Effector CD4-positive, alpha-beta T cell (primary cell): ENCODE measurements at regions not wholly inside any gene's neighbourhood (a gene's known extent, or its start where the extent isn't known, plus 50 kb on each side); places are given as distances from the start of the nearest gene placed in this dataset.
"Not testable (repeated sequence)": the region's sequence is repeated elsewhere in the genome, so short reads cannot be mapped to it uniquely, and the experiment has no call there.

ENCODE experiments used
- DNase-seq: peaks from one replicate; pipeline ENCODE4 v3.0.0-alpha.2; 2020

DNA sequence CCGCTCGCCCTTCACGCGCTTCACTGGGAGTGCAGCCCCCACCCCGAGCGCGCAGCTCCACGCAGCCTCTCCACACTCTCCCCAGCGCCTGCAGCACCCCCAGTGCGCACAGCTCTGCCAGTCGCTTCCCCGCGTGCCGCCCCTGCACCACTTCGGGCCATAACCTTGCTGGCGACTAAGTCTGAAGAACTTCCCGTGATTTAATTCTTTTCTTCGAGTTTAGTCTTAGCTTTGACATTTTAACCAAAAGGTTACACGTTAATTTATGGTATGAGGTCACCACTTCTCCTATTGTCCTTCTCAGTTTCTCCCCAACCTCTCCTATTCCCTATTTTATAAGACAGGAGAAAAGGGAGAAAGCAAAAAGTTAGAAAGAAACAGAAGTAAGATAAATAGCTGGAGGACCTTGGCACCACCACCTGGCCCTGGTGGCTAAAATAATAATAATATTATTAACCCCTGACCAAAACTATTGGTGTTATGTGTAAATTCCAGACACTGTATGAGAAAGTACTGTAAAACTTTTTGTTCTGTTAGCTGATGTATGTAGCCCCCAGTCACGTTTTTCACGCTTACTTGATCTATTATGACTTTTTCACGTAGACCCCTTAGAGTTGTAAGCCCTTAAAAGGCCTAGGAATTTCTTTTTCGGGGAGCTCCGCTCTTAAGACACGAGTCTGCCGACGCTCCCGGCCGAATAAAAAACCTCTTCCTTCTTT lies 129.2 kb downstream of the KBTBD2 start:
- not testable (repeated sequence) for DNase-seq

DNA sequence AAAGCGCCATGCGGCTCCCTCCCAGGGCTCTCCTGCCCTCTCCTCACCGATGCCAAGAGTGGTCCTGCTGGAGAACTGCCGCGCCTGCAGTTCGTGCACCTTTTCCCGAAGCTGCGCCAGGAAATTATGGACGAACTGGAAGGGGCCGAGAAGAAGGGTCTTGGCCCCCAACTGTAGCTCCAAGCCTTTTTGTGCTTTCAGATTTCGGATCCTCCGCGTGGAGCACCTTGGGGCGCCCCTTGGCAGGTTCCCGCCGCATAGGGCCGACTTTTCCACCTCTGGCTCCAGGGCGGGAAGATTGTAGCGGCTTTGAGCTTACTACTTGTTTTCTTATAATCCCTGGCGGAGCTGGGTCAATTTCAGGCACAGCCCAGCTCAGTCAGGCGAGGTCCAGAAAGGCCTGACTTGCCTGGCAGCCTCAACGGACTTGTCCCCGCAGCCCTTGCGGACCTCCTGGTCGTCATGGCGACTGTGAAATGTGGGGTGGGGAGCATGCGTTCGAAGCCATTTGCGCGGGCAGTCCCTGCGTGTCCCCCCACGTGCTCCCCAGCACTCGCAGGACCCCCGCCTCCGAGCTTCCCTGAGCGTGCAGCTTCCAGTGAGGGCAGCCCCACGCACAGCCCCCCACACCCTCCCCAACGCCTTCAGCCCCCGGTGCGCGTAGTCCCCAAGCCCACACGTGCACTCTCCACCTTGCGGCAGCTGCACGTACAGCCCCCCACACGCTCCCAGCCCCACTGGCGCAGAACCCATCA lies 129.9 kb downstream of the KBTBD2 start:
- DNase-seq, result no peak

DNA sequence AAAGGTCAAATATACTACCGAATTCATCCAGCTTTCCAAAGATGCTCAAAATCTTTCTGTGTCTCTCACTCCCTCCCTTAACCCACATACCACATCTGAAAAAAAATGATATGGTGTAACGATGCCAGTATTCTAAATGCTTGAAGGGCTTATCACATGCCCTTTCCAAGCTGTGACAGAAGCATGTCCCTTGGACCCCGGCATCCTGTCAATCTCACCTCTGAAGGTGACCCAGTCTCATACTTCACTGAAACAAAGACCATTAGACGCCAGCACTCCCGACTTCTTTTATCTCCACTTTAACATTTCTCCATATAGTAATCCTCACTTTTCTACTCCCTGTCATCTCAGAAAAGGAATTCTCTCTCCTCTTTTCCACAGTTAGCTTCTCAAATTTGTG lies 130.8 kb downstream of the KBTBD2 start:
- DNase-seq, result not testable (repeated sequence)

DNA sequence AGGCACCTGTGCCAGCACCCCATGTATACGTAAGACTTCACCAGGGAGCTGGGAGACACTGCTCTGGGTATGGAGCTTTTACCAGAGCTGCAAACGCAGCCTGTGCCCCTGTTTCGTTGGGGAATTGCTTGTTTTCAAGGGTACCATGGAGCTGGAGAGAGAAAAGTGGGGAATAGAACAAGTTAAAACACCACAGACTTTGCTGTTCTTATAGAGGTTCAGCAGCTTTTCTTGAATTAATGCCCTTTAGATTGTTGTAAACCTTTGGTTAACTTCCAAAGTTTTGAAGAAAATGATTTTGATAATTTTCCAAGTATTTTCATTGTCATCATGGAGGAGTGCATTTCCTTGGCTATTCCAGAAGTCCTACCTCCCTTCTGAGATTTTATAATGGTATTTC lies 131.7 kb downstream of the KBTBD2 start:
- not testable (repeated sequence) for DNase-seq

DNA sequence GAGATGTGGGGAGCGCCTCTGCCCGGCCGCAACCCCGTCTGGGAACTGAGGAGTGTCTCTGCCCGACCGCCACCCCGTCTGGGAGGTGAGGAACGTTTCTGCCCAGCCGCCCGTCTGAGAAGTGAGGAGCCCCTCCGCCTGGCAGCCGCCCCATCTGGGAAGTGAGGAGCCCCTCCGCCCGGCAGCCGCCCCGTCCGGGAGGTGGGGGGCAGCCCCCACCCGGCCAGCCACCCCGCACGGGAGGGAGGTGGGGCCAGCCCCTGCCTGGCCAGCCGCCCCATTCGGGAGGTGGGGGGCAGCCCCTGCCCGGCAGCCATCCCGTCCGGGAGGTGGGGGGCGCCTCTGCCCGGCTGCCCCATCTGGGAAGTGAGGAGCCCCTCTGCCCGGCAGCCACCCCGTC lies 137.7 kb downstream of the KBTBD2 start:
- not testable (repeated sequence) for DNase-seq

DNA sequence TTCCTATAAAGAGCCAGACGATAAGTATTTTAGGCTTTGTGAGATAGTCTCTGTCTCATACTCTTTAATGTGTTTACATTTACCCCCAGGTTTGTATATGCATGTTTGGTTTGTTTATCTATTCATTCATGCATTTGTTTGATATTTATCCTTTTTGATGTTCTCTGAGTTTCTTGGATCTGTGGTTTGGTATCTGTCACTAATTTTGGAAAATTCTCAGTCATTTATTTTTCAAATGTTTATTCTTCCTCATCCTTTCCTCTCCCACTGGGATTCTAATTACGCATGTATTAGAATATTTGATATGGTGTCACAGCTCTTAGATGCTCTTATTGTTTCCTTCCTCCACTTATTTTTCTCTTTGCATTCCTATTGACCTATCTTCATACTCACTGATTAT lies 143.2 kb downstream of the KBTBD2 start:
- not testable (repeated sequence) for DNase-seq

DNA sequence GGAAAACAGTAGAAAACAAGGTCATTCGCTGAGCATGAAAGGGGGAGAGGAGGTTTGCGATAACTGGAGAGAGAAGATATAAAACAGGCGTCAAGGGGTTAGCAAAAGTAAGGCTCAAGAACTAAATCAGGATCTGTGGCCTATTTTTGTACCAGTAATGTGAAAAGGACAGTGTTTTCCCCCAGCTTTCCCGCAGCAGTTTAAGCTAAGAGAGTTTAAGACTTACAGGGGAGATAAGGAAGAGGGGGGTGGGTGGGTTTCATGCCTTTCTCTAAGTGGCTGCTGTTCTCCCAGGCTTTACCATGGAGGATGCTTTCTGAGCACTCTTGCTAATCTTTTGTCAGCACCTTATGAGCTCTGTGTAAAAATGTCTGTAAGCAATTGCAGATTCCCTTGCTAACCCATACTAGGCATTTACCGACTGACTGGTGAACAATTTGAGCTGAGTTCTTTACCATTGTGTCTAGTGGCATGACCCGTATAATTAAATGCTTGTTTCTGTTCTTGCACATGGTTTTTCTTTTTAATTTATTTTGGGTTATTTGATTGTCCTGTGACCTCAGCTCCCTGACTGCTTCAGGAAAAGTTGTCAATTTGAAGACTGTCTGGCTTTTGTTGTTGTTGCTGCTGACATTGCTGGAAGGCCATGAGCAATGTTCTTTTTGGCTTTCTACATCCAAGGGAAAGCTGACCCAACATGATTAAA lies 144.0 kb downstream of the KBTBD2 start:
- DNase-seq, result not testable (repeated sequence)

DNA sequence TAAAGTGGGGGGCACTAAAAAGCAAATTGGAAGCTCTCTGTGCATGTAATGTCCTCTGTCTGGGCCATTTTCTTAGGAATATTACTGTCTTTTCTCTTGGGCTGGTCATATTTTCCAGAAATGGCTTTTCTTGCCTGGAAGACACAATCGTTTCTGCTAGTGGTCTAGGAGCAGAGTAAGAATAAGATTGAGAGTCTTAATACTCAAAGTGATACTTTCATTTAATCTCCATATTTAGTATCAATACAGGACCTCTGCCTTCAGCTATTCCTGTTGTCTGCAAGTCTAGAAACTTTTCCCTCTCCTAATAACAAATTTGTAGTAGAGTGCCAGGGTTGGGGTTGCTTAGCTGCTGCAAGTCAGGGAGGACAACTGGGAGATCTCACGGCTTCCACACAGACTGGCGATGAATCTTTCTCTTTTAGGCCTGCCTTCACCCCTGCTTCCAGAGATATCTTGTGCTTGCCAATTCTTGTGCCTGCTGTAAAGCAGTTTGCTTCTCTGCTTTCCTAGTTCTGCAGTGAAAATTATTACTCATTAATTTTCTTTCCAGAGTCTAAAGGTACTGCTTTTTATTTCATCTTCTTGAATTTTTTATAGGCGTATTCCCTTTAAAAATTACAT lies 149.6 kb downstream of the KBTBD2 start:
- not testable (repeated sequence) for DNase-seq

DNA sequence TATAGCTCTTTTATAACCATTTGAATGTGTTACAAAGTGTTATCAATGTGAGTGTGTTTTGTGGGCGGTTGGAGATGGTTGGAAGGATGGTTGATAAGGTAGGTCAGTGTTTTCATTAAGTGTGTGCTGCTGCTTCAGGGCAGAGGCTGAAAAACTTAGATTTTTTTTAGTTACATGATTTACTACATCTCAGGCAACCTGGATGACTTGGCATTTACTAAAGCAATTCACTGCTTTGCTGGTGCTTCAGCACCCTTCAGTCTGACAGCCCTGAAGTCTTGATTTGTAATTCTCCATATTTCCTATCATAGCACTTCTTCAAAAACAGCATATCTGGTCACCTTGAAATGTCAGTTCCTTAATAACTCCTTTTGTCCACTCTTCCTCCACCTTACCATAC lies 151.8 kb downstream of the KBTBD2 start:
- not testable (repeated sequence) for DNase-seq

DNA sequence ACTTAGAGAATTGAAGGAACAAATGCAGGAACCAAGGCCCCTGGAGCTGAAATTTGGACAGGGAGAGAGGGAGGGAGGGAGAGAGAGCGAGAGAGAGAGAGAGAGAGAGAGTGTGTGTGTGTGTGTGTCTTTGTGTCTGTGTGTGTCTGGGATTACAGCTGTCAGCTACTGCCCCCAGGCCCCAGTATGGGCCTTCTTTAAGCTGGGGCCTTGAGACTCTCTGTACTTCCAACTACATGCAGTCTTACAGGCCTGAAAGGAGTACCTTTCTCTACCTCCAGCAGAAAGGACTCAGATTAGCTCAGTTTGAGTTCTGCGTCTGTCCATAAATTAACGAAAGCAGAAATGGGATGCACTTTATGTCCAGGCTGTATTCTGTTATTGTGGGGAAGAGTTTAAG lies 153.2 kb downstream of the KBTBD2 start:
- not testable (repeated sequence) for DNase-seq

DNA sequence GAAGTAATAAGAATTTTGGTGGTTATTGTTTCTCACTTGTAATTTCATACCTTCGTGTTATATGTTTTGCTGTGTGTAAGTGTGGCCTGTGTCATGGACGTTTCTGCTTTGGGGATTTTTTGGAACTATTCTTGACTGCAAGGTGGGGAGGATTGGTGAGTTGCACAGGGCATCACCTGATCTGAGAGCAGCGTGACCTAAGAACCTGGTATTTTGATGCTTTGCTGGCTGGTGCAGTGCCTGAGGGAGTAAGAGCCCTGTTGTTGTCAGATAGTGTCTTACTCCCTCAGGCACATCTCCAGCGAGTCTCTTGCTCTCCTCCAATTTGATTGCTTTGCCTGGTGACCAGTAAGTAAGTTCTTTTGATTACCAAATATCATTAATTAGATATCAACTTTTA lies 158.8 kb downstream of the KBTBD2 start:
- DNase-seq, result not testable (repeated sequence)

DNA sequence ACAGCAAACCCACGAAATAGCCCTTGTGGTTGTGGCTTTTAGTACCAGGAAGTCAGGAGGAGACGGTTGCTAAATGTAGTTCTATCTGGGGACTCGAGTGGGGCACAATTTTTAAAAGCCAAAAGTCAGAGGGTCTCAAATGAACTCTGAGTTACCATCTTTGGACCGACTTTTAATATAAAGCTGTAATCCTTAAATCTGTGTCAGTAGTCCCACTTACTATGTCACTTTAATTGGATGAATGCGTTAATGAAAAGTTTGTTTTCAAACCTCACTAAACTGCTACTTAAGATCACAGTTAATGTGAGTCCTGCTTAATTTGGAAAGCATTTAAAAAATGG lies 162.3 kb downstream of the KBTBD2 start:
- not testable (repeated sequence) for DNase-seq

DNA sequence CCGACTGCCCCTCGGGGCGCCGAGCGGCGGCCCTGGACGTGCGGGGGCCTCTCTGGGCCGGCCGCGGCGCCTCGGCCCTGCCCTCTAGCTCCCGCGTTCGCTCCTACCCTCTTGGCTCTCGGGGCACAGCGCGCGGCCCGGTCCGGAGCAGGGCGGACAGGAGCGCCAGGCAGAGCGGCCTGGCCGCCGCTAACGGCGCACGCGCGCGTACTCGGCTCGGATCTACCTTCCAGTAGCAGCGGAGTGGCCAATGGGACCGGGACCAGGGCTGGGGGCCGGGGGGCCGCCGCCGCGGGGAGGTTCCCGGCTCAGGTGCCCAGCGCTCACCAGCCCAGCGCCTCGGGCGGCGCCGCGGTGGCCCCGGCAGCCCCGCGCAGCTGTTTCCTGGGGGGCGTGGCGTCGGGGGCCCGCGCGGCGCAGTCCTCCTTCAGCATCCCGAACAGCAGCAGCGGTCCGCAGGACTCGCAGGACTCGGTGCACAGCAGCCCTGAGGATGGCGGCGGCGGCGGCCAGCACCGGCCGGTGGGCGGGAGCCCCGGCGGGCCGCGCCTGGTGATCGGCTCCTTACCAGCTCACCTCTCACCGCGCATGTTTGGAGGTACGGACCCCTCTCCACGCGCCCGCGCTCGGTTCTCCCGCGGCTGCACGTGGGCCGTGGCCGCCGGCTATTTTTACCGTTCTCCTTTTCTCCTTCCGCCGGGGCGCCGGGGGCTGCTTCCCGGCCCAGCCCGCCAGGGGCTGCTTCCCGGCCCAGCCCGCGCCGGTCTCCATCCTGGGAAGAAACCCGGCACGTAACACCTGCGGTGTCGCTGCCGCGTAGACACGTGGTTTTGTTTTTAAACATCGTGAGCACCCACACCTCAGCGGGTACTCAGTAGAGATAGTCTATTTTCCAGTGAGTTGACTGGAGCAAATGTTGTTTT lies 162.9 kb downstream of the KBTBD2 start:
- peak; percentile 7 for DNase-seq

DNA sequence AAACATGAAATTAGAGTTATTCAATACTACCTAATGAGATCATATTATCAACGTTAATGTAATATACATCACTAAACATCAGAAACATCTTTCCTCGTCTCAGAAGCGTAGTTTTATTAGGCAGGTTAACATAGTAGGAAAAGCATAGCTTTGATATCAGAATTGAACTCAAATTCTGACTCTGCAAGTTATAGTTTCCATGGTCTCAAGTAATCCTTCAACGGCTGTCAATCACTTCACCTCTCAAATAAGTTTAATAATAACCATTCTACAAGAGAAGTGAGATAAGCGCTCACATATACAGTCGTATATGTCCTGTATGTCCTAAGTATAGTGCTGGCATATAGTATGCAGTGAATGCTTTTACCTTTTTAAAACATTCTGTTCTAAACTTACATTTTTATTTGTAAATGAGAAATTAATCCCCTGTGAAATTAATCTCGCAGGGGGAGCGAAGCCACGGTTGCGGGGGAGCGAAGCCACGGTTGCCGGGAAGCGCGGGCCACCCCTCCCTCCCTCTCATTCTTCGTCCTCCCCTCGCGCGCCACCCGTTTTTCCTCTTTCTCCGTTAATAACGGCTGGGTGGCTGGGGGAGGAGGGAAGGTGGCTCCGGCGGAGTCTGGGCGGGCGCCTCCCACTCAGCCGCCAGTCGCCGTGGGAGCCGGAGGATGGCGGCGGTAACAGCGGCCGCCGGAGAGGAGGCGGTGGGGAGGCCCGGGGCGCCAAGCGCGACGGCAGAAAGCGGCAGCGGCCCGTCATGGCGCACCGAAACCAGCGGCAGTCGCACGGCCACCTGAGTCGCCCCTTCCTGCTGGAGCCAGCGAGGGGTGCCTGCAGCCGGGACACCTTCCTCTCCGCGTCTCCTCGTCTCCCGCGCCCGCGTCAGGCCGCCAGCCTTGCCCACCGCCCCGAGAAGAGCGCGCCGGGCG lies 163.8 kb downstream of the KBTBD2 start:
- peak; percentile 8 for DNase-seq

DNA sequence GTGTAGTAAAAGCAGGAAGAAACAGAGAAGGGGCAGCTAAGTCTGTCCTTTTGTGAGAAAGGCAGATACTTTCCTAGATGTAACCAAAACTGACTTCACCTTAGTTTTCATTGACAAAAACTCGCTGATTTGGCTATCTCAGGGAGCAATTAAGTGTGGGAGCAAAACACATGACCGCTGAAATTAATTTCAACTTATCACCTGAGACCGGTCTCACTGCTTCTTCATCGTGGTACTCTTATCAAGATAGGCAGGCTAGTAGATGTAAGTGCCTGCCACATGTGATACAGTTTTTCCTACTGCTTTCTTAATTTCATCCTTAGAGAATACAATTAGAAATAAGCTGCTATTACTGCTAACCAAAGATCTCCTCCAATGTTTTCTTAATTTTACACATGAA lies 168.7 kb downstream of the KBTBD2 start:
- not testable (repeated sequence) for DNase-seq

DNA sequence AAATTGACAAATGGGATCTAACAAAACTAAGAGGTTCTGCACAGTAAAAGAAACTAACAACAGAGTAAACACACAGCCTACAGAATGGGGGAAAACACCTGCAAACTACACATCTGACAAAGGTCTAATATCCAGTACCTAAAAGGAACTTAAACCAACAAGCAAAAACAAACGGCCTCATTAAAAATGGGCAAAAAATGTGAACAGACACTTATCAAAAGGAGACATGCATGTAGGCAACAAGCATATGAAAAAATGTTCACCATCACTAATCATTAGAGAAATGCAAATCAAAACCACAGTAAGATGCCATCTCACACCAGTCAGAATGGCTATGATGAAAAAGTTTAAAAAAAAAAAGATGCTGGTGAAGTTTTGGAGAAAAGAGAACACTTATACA lies 197.4 kb downstream of the KBTBD2 start:
- no peak for DNase-seq

DNA sequence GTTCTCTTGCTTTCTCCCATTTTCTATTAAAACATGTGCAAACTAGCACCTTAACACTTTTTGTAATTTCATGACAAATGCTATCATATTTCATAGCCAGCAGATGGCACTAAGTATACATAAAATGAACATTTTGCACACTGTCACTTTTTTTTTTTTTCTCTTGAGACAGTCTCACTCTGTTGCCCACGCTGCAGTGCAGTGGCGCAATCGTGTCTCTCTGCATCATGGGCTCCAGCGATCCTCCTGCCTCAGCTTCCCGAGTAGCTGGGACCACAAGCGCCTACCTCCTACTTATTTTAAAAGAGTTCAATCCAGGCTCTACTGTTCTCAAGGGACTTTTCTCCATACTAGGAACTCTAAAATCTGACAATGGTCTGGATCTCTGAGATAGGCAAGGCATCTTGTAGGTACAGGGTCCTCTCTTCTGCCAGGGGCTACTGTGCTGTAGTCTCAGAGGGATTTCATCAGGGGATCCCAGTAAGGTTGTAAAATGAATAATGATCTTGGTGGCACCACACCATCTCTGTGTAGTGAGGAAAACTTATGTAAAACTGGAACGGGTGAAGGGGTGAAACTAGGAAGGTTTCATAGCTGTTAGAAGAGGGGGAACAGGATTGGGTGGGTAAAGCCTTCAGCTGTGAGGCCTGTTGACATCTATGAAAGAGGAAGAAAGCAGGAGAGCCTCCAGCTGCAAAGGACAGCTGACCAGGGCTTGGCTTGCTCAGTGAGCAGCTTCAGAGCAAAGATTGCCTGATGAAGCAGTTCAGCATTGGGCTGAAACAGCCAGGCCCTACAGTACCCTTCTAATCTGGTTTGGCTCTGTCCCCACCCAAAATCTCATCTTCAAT lies 196.9 kb downstream of the AVL9 start:
- DNase-seq, result not testable (repeated sequence)

DNA sequence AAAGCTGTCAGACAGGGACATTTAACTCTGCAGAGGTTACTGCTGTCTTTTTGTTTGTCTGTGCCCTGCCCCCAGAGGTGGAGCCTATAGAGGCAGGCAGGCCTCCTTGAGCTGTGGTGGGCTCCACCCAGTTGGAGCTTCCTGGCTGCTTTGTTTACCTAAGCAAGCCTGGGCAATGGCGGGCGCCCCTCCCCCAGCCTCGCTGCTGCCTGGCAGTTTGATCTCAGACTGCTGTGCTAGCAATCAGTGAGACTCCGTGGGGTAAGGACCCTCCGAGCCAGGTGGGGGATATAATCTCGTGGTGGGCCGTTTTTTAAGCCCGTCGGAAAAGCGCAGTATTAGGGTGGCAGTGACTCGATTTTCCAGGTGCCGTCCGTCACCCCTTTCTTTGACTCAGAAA lies 192.8 kb downstream of the AVL9 start:
- not testable (repeated sequence) for DNase-seq

DNA sequence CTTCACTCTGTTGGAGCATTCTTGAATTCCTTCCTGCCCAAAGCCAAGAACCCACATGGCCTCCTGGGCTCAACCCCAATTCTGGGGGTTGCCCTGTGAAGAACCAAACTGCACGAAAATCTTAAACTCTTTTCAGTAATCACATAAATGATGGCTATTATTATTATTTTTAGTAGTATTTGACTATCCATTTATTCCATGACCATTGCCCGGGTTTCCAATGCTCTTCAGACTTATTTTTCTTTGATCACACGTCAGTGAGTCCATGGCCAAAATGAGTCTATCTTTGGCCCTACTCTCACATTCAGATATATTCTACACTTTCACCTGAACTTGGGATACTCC lies 185.9 kb downstream of the AVL9 start:
- no peak for DNase-seq
